ENCODE measurements at regions not wholly inside any gene's neighbourhood (a gene's known extent, or its start where the extent isn't known, plus 50 kb on each side); places are given as distances from the start of the nearest gene placed in this dataset.

DNA sequence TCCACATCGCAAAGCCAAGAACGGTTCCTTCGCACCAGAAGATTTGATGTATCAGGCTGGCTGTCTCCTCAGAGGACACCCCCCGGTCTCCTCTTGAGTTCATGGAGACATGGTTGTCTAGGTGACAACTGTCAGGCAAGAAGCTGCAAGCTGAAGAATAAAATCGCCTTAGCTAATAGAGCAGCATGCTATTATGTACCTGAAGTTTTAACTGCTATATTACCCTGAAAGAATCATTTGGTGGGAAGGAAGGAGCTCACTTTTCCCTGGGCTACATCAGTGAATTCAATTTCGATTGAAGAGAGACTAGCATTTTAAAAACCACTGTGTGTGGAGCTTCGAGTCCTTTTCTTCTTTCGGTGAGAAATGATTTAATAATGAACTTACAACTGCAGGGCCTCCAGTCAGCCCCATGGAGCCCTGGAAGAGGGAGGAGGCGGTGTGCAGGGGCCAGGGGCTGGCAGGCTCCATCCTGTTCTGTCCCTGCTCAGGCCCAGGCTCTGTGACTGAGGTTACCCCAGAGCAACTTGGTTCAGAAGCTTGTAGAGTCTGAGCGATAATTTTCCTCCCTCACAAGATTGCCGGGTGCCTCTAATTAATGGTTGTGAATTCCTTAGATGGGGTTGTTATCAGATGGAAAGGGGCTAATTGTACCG is 191.3 kb downstream of the MID1IP1 start:
- DNase-seq, result no peak

DNA sequence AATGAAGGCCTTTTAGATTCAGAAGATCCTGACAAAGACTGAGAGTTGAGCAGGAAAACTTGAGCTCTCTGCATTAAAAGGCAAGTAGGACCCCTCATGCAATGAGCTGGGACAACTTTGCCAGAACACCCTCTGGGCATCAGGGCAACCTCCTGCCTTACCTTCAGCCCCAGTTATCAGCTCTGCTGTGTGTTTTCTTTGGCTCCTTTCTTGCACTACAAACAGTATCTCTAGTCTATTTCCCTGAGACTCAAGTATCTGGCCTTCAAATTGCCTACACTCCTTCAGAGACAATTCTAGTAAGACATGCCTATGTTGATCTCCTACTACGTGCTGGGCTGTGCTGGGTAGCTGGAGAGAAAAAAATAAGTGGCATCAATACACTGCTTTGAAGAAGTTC is 192.2 kb downstream of the MID1IP1 start:
- DNase-seq, result no peak

DNA sequence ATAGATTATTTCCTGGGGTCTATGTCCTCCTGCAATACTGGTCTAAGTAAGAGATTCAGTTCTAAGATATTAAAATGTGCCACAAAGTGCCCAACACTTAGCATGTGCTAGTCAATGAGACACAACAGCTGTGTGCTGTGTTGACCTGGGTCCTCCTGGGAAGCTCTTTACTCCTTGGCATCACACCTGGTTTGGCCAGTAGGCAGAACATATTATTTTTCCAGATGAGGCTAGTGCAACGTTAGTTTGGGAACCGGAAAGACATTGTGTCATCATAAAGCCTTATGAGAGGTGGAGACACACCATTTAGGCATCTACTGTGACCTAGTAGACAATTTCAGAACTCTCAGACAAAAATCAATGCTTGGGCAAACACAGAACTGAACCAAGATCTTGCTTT is 197.8 kb downstream of the MID1IP1 start:
- no peak for DNase-seq

DNA sequence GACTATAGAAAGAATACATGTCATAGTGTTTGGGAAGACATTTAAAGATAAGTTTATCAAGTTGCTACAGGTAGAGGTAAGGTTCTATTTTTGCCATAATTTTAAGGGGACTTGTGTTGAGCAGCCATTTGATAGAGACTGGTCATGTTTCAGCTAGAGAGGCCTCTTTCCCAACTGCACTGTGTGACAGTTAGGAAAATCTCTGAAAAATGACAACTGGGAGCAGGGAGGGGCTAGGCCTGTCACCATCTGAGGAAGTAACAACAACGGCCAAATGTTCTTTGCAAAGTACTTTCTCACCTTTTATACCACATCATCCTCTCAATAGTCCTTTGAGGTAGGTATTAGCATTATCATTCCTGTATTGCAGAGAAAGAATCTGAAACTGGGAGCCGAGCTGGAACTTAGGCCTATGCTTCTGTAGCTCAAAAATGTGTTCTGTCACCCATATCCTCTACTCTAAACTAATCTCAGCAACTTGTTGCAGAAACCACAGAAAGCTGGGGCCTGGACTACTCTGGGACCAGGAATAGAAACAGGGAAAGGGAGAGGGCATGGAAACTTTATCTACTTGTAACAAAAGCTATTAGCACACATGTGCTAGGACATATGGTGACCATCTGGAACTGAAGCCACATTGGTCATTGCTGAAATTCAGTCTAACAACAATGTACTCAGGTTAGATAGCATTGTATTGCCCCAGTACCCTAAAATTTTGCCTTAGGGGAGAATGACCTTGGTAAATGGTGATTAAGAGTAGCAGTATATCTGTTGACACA is 198.9 kb downstream of the MID1IP1 start:
- peak; percentile 18 for DNase-seq

DNA sequence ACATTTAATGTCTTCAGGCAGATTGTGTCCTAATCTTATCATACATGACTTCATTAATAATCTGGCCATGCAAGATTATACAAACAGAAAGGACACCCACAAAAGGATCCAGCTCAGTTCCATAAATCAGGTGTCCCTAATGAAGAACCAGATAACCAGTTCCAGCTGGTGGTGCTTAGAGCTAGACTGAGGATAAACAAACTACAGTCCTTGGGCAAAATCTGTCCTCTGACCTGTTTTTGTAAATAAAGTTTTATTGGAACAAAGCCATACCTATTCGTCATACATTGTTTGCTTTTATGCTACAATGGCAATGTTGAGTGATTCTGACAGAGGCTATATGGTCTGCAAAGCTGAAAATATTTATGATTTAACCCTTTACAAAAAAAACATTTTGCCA is 199.5 kb downstream of the MID1IP1 start:
- no peak for DNase-seq

DNA sequence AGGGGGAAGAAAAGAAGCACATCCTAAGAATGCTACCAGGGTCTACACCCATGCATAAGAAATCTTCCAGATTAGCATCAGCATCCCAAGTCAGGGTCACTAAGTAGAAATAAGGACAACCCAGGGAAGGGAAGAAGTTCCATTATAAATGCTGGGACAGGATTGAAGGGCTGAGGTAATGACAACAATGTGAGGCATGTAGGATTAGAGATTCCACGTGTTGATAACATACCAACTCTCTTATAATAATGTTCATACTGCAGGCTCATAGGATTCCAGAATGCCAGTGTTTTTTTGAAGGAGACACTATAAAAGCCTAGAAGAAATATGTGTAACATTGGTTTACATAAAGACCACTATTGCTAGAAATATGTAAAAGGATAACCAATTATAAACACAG is 201.2 kb downstream of the MID1IP1 start:
- DNase-seq, result peak; percentile 31

DNA sequence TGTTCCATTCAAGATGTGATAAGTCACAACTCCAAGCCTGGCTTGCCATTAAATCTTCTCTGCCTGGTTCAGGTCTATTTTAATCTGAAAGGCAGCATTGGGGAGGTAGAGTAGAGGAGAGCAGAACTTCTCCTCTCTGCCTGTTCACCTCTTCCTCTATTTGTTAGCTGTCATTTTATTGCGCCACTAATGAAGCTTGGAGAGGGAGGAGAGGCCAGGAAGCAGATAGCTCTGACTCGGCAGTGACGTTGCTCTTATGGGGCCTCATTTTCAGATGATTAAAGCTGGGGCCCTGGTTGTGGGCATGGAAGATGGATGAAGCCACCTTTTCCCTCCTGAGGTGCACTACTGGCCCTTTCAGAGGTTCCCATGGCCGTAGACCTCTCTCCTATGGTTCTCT is 207.3 kb downstream of the MID1IP1 start:
- no peak for DNase-seq

DNA sequence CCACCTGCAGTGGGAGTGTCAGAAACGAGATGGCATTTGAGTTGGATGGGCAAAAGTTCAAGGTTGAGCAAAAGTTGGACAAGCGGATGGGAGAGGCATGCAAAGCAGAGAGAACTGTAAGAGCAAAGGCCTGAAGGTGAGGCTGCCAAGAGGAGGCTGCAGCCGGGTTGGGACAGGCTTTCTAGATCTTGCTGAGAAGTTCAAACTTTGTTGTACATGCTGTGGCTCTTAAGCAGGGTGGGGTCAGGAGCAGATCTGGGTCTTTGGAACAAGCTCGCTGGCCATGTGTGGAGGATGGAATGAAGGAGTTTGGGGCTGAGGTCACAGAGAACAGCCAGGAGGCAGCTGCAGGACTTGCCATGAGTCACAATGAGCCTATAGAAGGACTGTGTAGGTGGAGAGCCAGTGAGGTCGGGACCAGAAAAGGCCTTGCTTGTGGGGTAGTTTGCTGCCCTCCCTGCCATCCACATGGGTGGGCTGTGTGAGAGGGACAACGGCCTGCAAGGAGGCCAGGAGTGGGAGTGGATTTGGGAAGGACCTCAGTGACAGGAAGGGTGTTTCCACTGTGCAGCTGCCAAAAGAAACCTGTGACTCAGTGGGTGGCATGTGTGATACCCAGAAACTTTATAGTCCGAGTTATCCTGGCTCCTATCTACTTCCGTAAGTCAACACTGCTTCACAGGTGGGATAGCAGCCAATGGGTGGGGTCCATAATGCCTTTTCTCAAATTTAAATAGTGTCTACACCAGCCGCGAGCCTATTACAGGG is 210.4 kb downstream of the MID1IP1 start:
- DNase-seq, result no peak

DNA sequence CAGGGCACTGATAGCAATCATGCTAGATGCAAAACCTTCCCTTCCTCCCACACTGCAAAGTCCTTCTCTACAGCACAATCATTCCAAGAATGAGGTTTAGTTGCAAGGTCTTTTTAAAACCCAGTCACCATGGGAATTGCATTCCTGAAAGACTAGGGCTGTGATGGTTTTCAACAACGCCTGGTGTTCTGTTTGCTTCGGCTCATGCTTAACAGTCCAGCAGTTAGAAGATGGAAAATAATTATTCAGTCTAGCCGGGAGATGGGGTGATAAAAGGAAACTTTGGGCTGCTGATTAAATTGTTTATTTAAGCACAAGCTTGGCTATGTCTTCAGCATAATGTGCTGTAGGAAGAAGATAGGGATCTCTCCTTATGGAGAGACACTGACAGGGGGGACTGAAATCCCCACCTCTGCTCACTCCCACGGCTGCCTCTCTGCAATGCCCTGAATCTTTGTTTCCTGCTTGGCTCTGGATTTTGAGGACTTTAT is 211.4 kb downstream of the MID1IP1 start:
- DNase-seq, result peak; percentile 28

DNA sequence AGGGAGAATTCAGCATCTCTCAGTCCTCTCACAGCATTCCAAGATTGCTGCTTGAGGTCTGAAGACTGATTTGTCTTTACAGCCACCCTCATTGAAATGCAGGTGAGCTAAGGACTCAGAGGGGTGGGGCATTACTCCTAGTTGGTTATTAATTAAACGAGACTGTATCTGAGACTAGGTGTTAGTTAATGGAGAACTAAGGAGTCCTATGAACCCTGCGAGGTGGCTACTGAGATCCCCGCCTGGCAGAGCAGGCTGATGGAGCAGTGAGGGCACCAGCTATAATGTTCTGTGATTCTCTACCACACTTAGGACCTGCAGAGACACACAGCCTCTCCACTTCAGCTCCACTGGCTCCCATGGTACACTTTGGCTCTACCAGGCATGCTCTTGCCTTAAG is 215.3 kb downstream of the MID1IP1 start:
- no peak for DNase-seq

DNA sequence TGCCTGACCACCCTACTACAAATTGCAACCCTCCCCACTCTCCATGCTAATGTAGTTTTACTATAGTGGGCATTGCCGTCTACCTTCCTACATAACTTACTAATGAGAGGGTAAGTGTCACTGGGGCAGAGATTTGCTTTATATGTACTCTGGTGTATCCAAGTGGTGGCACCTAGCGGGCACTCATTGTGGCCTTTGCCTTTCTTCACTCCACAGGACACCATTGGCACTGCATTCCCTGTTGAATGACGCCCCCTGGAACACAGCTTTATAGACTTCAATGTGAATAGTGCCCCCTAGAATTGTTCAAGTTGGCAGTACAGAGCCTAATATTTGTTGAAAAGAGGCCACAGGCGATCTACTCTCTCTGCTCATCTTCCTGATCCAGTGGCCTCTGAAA is 215.8 kb downstream of the MID1IP1 start:
- no peak for DNase-seq

DNA sequence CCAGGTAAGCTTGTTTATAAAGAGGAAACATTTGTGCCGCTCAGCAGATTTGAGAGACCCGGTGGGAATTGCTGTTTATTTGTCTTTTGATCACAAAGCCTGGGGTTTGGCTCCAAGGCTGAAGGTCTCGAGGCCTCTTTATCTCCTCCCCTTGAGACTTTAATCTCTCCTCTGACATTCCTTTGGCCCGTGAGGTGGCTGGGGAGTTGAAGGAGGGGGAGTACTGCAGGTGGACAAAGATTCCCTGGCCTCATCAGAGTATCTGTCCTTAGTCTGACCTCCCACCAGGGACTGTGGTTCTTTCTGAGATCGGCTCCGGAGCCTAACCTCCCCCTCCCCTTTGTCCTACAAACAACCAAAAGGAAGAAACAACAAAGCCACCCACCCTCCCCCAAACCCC is 216.5 kb downstream of the MID1IP1 start:
- no peak for DNase-seq

DNA sequence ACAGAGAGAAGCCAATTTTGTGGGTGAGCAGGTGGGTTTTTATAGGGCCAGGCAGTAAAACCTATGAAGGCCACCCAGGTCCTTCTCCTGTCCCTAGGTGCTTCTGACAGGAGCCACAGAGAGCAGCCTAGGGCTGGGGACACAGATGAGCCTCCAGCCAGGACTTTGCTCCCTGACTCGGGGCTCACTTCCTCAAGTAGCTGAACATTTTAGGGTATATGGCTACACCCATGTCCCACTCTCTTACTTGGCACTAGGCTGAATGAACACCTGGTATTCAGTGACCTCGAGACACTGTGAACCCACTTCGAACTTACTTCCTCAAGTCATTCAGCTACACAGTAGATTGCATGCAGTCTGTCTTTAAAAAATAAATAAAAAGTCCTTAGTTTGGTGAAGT is 217.3 kb downstream of the MID1IP1 start:
- no peak for DNase-seq

DNA sequence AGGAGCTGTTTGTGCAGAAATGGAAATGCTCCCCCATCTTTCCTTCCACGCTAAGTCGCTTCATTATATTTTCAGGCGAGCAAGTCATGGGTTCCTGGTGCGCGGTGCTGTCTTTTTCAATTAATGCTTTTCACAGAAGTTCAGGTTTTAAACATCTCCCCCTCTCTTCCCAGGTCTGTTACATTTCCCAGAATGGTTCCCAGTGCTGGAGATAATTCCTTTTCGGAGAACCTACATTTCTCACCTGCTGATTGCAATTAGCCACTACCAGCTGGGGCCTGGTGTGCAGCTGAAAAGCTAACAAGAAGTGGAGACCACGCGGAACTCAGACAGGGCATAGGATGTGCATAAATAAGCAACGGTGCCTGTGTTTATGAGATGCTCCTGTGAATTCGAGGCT is 217.8 kb downstream of the MID1IP1 start:
- no peak for DNase-seq

DNA sequence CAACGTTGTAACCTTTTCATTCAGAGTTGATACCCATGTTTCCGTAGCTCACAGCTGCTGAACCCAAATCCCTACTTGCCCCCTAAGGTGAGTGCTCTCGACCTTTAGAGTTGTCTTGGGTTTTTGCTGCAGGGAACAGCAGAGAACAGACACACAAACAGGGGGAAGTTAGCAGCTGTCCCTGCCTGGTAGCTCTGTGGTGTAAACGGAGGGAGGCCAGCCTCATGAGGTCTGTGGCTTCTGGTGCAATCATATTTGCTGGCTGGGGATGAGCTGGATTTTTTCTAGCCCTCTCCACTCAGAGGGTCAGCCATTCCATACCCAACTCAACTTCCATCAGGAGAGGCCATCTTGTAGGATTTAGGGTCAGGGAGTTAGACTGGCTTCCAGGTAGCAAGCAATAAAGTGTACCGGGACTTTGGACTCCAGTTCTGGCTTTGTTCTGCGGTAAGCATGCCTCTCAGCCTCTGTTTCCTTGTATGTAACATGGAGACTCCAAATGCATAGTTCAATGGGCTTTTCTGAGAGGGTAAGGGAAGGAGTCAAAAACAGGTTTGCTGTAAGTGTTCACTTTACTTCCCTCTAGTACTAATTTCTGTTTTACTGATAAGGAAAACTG is 218.9 kb downstream of the MID1IP1 start:
- DNase-seq, result no peak

DNA sequence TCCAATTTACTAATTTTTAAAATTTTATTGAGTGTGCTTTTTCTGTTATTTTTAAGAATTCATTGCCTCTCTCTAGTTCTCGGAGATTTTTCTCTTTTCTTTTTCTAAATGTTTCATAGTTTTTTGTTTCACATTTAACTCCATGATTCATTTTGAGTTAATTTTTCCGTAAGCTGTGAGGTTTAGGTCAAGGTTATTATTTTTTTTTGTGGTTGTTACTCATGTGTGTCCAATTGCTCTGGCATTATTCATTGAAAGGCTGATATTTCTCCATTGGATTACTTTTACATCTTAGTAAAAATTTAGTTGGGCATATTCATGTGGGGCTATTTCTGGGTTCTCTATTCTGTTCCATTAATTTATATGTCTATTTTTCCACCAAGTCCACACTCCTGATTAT is 220.8 kb downstream of the MID1IP1 start:
- no peak for DNase-seq

DNA sequence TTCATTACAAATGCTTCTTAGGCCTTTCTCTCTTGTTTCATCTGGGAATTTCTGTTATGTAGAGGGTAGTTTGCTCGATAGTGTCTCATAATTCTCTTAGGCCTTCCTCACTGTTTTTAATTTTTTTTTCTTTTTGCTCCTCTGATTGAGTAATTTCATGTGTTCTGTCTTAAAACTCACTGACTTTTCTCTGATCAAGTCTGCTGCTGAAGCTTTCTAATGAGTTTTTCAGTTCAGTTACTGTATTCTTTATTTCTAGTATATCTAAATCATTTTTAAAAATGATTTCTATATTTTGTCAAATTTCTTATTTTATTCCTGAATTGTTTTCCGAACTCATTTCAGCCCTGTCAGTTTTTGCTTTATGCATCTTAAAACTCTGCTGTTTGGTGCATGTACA is 228.0 kb downstream of the MID1IP1 start:
- DNase-seq, result no peak

DNA sequence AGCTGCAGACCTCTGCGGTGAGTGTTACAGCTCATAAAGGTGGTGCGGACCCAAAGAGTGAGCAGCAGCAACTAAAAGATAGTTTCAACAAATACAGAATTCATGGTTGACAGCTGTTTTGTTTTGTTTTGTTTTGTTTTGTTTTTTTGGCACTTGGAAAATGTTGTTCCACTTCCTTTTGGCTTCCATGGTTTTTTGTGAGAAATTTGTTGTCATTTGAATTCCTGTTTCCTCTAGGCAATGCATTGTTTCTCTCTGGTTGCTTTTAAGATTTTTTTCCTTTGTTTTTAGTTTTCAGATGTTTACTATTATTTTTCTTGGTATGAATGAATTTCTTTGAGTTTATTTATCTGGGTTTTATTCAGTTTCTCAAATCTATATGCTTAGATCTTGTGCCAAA is 229.4 kb downstream of the MID1IP1 start:
- DNase-seq, result no peak

DNA sequence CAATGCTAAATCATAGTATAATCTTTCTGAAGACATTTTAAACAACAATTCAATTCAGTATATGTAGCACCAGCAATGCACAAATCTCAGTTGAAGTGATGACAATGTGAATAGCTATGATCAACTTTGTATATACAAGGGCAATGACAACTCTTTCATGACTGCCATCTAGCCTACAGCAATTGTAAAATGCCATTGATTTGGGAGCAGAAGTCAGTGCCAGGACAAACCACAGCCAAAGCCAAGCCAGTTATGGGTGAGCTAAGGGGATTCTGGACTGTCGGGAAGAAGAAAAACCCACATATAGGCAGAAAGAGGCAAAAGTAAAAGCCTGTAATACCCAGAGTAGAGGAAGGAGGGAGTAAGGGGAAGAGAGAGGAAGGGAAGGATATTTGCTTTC is 238.6 kb downstream of the MID1IP1 start:
- no peak for DNase-seq

DNA sequence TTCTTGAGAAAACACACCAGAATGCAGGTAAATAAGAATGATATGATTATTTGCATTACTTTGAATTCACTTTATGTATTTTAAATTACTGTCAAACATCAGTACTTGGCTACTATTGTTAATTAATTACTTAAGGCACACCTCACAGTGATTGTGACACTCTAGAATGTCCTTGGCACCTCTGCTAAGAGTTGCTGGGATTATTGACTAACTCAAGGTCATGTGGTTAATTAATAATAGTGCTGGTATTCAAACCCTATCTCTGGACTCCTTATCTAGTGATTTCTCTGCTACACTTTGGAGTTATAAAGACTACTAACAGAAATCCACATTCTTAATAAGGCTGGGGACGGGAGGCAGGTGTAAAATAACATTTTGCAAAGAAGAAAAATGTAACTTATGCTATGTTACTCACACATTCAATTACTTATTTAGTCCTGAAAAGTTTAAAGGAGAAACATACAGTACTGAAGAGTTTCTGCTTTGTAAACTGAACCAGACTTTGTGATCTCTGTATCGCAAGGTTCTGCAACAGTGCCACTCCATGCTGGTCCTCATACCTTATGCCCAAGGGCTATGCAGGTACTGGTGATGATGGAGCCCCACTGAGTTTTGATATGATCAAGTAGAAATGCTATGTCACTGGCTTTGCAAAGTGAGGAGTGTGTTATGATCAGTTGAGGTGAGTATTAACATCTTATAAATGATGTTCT is 242.7 kb downstream of the MID1IP1 start:
- DNase-seq, result no peak

DNA sequence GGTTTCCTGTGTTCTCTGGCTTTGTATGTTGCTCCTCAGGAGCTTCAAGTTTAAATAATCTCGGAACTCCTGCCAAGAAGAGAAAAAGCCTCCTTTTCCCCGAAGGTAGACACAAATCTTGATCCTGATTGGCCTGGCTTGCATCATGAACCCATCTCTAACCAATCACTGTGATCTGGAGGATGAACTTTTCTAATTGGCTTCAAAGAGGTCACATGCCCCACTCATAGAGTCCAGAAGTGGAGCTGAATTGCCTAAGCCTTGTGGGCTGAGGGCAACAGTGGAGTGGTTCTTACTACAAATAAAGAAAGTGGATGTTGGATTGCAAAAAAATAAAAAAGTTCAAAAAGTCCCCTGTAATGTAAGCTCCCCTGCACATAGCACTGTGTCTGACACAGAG is 245.9 kb downstream of the MID1IP1 start:
- no peak for DNase-seq

DNA sequence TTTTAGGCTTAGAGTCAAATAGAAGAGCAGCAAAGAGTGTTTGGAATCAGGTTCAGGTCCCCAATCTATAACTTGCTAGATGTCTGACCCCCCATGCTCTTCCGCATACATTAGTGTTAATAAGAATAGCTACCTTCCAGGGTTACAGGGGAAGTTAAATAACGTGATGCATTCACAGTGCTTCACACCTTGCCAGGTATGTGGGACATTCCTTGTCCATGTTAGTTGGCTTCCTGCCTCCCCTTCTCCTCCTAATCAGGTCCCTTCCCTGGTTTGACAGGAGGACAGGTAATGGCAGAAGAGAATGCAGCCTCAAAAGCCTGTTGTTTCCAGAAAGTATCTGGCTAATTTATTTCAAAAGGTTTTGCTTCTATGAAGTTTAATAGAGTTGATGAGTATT is 248.7 kb downstream of the MID1IP1 start:
- no peak for DNase-seq

DNA sequence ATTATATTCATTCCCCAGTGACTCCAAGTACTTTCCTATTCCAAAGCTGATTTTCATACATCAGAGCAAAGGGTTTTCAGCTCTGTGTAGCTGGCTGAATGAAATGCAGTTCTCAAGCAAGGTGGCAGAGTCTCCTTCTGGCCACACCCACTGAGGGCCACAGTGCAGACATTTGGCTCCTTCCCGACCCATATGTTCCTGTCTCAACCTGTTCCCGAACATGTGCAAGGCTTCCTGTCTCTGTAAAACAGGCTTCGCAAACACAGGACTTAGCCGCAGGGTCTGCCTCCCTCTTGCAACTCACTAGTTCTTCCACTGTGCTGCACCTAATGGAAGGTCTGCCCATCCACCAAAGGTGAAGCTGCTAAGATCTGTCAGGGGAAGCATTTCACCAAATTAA is 249.2 kb downstream of the MID1IP1 start:
- DNase-seq, result no peak
